Endothelial cell of umbilical vein (primary cell): ENCODE measurements at regions not wholly inside any gene's neighbourhood (a gene's known extent, or its start where the extent isn't known, plus 50 kb on each side); places are given as distances from the start of the nearest gene placed in this dataset.

Experiments used
- BruUV-seq: library from RNA; stranded (reverse); fragments of 400-500 nt; replicated peaks from 2 replicates; lab custom pipeline; 2021; lab: Mats Ljungman, UMichigan
- CTCF ChIA-PET: fragments of 300-600, 350-600 bp; sonication (Branson Sonifier 250); formaldehyde crosslinking; loops from one replicate; lab custom pipeline; 2021; ENCODE audit warnings: antibody characterized with exemption, inconsistent platforms; lab: Charles Lee
- POLR2A ChIA-PET: fragments of 300-600, 350-600 bp; sonication (Branson Sonifier 250); formaldehyde crosslinking; loops from one replicate; lab custom pipeline; 2021; ENCODE audit warnings: antibody characterized with exemption, inconsistent platforms; lab: Charles Lee
- DNase-seq: peaks from one replicate; pipeline ENCODE4 v3.0.0-alpha.2; 2011; ENCODE audit warnings: low read depth, low spot score
- FAIRE-seq: peaks from 2 replicates; lab custom pipeline; 2011; peaks lifted over from hg19 to GRCh38; lab: Jason Lieb, UNC
- H2AFZ ChIP-seq: 2 replicates; pipeline ENCODE4 v1.6.0; 2012; ENCODE audit warnings: low read depth, low read length, control low read depth, inconsistent platforms
- H3K27ac ChIP-seq: 2 replicates; pipeline ENCODE4 v1.5.1; 2011; ENCODE audit warnings: low read depth, mild to moderate bottlenecking, control low read depth, low read length, moderate library complexity; ENCODE audit not compliant: insufficient read depth
- H3K27me3 ChIP-seq, 2 experiments: 2 replicates each; pipeline versions ENCODE4 v1.6.0 to v1.6.1; 2011; ENCODE audit warnings: low read length in 2 of 2, mixed read lengths in 1 of 2; ENCODE audit not compliant: control insufficient read depth in 2 of 2, insufficient read depth in 2 of 2
- H3K36me3 ChIP-seq, 2 experiments: 2 replicates in 1 of 2; 3 replicates in 1 of 2; pipeline ENCODE4 v1.5.1; 2011; ENCODE audit warnings: low read length in 2 of 2, mild to moderate bottlenecking in 1 of 2, moderate library complexity in 1 of 2; ENCODE audit not compliant: control insufficient read depth in 2 of 2, insufficient read depth in 2 of 2; ENCODE audit errors: extremely low read depth in 1 of 2
- H3K4me1 ChIP-seq: 3 replicates; pipeline ENCODE4 v1.5.1; 2011; ENCODE audit warnings: mild to moderate bottlenecking, low read length; ENCODE audit not compliant: control insufficient read depth, insufficient read depth; ENCODE audit errors: extremely low read depth
- H3K4me2 ChIP-seq: 2 replicates; pipeline ENCODE4 v1.6.1; 2011; ENCODE audit warnings: low read length, control low read depth, mixed read lengths; ENCODE audit not compliant: insufficient read depth
- H3K4me3 ChIP-seq, 3 experiments: fragments of 200-600 bp in 1 of 3; sonication (generic), shearing (Covaris generic) in 1 of 3; replicated peaks in 1 of 3; 2 replicates each; pipeline ENCODE4 v1.5.1; 2011 to 2016; ENCODE audit warnings: control low read depth in 3 of 3, low read length in 3 of 3, mild to moderate bottlenecking in 2 of 3, inconsistent platforms in 1 of 3, low read depth in 1 of 3, moderate library complexity in 1 of 3; ENCODE audit not compliant: insufficient read depth in 1 of 3
- H3K79me2 ChIP-seq: 2 replicates; pipeline ENCODE4 v1.6.0; 2012; ENCODE audit warnings: low read length, inconsistent platforms; ENCODE audit not compliant: control insufficient read depth, insufficient read depth
- H3K9ac ChIP-seq: replicated peaks from 2 replicates; pipeline ENCODE3; 2011; ENCODE audit warnings: low read length, control low read depth; ENCODE audit not compliant: insufficient read depth; ENCODE audit errors: extremely low read depth
- H3K9me1 ChIP-seq: replicated peaks from 3 replicates; pipeline ENCODE4 v1.6.0; 2011; ENCODE audit warnings: mild to moderate bottlenecking, low read length; ENCODE audit not compliant: control insufficient read depth, insufficient read depth; ENCODE audit errors: extremely low read depth
- H3K9me3 ChIP-seq: replicated peaks from 2 replicates; pipeline ENCODE4 v1.5.1; 2012; ENCODE audit warnings: low read length, inconsistent platforms; ENCODE audit not compliant: control insufficient read depth, insufficient read depth
- H4K20me1 ChIP-seq: replicated peaks from 2 replicates; pipeline ENCODE3; 2011; ENCODE audit warnings: mild to moderate bottlenecking, low read length; ENCODE audit not compliant: control insufficient read depth, insufficient read depth; ENCODE audit errors: extremely low read depth
- EZH2 ChIP-seq: IDR thresholded peaks from 2 replicates; pipeline ENCODE4 v1.6.1; 2012; ENCODE audit warnings: borderline replicate concordance, low read depth, mild to moderate bottlenecking, moderate library complexity, low read length, inconsistent platforms; ENCODE audit not compliant: severe bottlenecking
- FOS ChIP-seq: IDR thresholded peaks from 2 replicates; pipeline ENCODE4 v1.6.1; 2011; ENCODE audit warnings: mild to moderate bottlenecking, low read length, moderate library complexity, borderline replicate concordance; ENCODE audit not compliant: insufficient read depth
- GATA2 ChIP-seq: IDR thresholded peaks from 2 replicates; pipeline ENCODE4 v1.7.0; 2011; ENCODE audit warnings: low read depth, mild to moderate bottlenecking, moderate library complexity, mixed read lengths, low read length; ENCODE audit not compliant: insufficient read length, insufficient read depth
- JUN ChIP-seq: IDR thresholded peaks from 2 replicates; pipeline ENCODE4 v1.6.1; 2011; ENCODE audit warnings: borderline replicate concordance, low read depth; ENCODE audit not compliant: insufficient read length, insufficient read depth
- MYC ChIP-seq: IDR thresholded peaks from one replicate; pipeline ENCODE4 v1.6.1; 2011; ENCODE audit warnings: mild to moderate bottlenecking, low read depth, low read length
- POLR2A ChIP-seq: IDR thresholded peaks from 2 replicates; pipeline ENCODE4 v1.6.1; 2012; ENCODE audit warnings: low read depth, mild to moderate bottlenecking, control low read depth, low read length
- POLR2AphosphoS5 ChIP-seq: IDR thresholded peaks from 2 replicates; pipeline ENCODE4 v1.6.1; 2012; ENCODE audit warnings: low read depth, mild to moderate bottlenecking, control low read depth, low read length, moderate library complexity; ENCODE audit not compliant: insufficient read depth
- dilution Hi-C: fragments of 300-500 bp; cut with MboI; formaldehyde crosslinking; loops from one replicate; pipeline ENCODE4 v1.15.0; 2019; ENCODE audit warnings: low sequenced_read_pairs; ENCODE audit not compliant: extremely low pct_ligation_motif_present
- intact Hi-C: fragments of 100-400 bp; cut with micrococcal nuclease; formaldehyde crosslinking; loops from one replicate; pipeline ENCODE4 v1.10.0; 2022
- TF ChIP-seq, protein P1 (sequence below), 2 donors: IDR thresholded peaks; 1 replicate in 1 of 2; 2 replicates in 1 of 2; pipeline ENCODE4 v1.5.1; 2011; ENCODE audit warnings: low read length in 2 of 2, mild to moderate bottlenecking in 2 of 2, moderate library complexity in 2 of 2, control low read depth in 1 of 2, inconsistent platforms in 1 of 2, low read depth in 1 of 2; ENCODE audit not compliant: insufficient read depth in 1 of 2; ENCODE audit errors: extremely low read depth in 1 of 2
- TF ChIP-seq, protein P2 (sequence below): IDR thresholded peaks from 2 replicates; pipeline ENCODE4 v1.6.1; 2011; ENCODE audit not compliant: insufficient read depth, insufficient read length

DNA sequence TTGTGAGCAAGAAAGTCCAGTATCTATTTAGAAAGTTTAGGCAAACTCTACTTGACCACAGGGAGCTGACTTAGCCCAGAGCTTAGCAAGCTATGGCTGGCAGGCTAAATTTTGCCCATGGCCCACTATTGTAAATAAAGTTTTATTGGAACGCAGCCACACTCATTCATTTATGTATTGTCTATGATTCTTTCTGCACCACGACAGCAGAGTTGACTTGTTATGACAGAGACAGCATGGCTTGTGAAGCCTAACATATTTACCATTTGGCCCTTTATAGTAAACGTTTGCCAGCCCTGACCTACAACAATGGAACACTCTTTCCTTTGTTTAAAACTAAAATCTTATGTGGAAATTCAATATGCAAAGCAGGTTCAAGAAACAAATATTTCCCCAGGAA, 100.0 kb upstream of the ZFHX3 start:
- H3K36me3 ChIP-seq: no peaks in the 10 kb centered on the region
- H3K9ac ChIP-seq: no peak overlapping the region
- BruUV-seq: no TSS peak
- TF ChIP-seq POLR2A (no peak), POLR2AphosphoS5 (no peak), FOS (no peak), EZH2 (no peak), MYC (no peak), GATA2 (no peak), JUN (no peak)
- TF ChIP-seq, protein P1, sequence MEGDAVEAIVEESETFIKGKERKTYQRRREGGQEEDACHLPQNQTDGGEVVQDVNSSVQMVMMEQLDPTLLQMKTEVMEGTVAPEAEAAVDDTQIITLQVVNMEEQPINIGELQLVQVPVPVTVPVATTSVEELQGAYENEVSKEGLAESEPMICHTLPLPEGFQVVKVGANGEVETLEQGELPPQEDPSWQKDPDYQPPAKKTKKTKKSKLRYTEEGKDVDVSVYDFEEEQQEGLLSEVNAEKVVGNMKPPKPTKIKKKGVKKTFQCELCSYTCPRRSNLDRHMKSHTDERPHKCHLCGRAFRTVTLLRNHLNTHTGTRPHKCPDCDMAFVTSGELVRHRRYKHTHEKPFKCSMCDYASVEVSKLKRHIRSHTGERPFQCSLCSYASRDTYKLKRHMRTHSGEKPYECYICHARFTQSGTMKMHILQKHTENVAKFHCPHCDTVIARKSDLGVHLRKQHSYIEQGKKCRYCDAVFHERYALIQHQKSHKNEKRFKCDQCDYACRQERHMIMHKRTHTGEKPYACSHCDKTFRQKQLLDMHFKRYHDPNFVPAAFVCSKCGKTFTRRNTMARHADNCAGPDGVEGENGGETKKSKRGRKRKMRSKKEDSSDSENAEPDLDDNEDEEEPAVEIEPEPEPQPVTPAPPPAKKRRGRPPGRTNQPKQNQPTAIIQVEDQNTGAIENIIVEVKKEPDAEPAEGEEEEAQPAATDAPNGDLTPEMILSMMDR (IDR thresholded peaks at IDR 0.05; ENCODE audit: extremely low read depth in 1 of 2, insufficient read depth in 1 of 2, low read depth in 1 of 2, low read length in 2 of 2): no peak
- TF ChIP-seq, protein P2, sequence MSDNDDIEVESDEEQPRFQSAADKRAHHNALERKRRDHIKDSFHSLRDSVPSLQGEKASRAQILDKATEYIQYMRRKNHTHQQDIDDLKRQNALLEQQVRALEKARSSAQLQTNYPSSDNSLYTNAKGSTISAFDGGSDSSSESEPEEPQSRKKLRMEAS: no peak
- no peak for DNase-seq
- ChIA-PET CTCF (interaction anchor here (1.0 to 1.3 kb wide), 2 partner anchors 25 to 37 kb away, joined by 3 read pairs; no protein-coding TSS in a partner anchor), POLR2A (no interaction called here)
- H3K4me3 ChIP-seq: no peak overlapping the region
- no peak for FAIRE-seq
- H3K4me2 ChIP-seq: no peak overlapping the region
- no peaks in the 10 kb centered on the region for H3K79me2 ChIP-seq
- dilution Hi-C loops (no loop called here), intact Hi-C loops (no loop called here)
- no peaks in the 10 kb centered on the region for H4K20me1 ChIP-seq
- H2AFZ ChIP-seq: no peak overlapping the region
- no peaks in the 10 kb centered on the region for H3K27me3 ChIP-seq
- no peaks in the 10 kb centered on the region for H3K9me1 ChIP-seq
- no peak overlapping the region for H3K27ac ChIP-seq
- H3K9me3 ChIP-seq: no peaks in the 10 kb centered on the region
- peaks cover 20% of the 10 kb centered on the region for H3K4me1 ChIP-seq
